NT2/D1 (cell line): ENCODE measurements at regions not wholly inside any gene's neighbourhood (a gene's known extent, or its start where the extent isn't known, plus 50 kb on each side); places are given as distances from the start of the nearest gene placed in this dataset.

Experiments used
- SUZ12 ChIP-seq: IDR thresholded peaks from 2 replicates; pipeline ENCODE4 v1.6.1; 2011; ENCODE audit not compliant: insufficient read length, insufficient read depth; ENCODE audit errors: extremely low read depth
- ZNF274 ChIP-seq: IDR thresholded peaks from 2 replicates; pipeline ENCODE4 v1.6.1; 2011; ENCODE audit warnings: mild to moderate bottlenecking, low read depth, low read length

- TF ChIP-seq SUZ12 (no peak), ZNF274 (no peak)
These were observed 304.5 kb downstream of the KCNRG start for GRCh38 chr13:50319635-50320255.
